HG03575 (cell line): ENCODE measurements at regions not wholly inside any gene's neighbourhood (a gene's known extent, or its start where the extent isn't known, plus 50 kb on each side); places are given as distances from the start of the nearest gene placed in this dataset.

Source experiments
- ATAC-seq: cut with Tn5 transposase; IDR thresholded peaks from one replicate; pipeline ENCODE4 v1.9.1; 2021; ENCODE audit not compliant: unreplicated experiment, insufficient number of reproducible peaks, low FRiP score; ENCODE audit errors: extremely low read depth

DNA sequence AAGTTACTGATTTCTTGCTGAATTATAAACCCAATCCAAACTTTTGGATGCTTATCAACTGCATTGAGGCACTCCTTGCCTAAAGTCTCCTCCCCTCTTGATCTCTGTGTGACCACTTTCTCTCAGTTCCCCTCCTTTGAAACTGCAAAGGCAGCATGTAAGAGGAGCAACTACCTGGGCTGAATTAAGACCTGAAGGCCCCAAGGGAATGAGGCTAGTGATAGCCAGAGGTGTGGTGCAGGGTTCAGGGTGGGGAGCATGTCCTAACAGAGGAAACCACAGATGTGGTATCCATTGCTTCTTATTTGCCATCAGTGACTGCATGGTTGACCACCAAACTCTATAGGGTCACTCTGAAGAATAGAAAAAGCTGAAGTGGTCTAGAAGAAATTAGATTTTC lies 557.9 kb downstream of the TNS1 start:
- ATAC-seq: peak; percentile 60

DNA sequence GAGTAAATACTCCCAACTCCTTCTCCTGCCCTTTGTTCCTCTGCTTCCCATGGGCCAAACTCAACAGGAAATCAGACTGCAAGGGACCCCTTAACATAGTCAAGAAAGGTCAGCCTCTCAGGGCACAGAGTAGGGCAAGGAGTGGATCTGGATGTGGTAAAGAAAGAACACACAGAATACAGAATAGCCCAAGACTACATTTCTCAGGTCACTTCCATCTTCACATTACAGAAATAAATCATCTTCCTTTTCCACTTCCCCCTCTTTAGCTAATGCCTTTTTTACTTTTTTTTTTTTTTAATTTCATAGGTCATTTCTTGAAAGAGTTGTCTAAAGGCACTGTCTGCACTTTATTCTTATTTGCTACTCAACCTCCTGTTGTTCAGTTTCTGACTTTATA lies 558.3 kb downstream of the TNS1 start:
- ATAC-seq: no peak

DNA sequence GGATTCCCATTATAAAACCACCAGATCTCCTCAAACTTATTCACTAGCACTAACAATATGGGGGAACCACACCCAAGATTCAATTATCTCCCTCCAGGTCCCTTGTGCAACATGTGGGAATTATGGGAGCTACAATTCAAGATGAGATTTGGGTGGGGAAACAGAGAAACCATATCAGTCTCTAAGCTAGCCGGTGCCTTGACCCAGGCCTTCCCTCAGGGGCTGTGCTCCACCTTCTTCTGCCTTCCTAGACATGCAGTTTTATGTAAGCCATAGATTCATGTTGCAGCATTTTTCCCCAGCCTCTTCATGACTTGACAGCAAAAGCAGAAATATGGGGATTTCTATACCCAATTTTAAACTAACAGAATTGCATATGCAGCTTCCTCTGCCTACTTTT lies 559.2 kb downstream of the TNS1 start:
- no peak for ATAC-seq

DNA sequence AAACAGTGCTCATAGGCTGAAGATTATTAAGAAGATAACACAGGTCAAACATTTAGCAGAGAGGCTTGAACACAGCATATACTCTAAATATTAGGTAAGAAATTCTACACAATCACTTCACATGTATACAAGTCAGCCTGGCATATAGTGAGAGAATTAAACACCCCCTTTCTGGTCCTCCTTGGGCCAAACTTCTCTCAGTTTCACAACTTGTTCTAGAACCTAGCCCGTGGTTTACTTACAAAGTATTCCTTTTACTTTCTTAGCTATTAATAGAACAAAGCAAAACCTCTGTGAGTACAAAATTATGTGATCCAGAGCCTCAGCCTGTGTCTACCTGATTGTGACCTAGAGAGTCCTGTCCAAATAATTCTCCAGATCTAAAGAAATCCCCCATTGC lies 562.8 kb downstream of the TNS1 start:
- peak; percentile 45 for ATAC-seq

DNA sequence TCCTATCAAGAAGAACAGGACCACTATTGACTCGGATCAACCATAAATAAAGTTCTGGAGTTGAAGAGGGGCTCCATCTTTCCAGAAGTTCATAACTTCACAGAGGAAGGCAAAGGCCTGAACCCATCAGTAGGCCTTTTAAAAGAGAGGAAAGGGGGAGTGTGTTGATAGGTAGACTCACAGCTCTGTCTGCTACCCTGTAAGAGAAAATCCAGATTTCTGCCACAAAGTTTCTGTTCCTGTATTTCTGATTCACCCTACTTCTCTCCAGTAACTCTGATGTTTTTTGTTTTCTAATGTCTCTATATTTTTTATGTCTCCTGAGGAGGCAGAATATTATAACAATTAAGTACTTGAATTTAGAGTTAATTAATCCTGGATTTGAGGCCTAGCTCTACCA lies 564.0 kb downstream of the TNS1 start:
- ATAC-seq: no peak

GRCh38 chr2:217438136-217438535 lies 564.7 kb downstream of the TNS1 start:
- no peak for ATAC-seq

- no peak for ATAC-seq
Measured at GRCh38 chr2:217437290-217437870, 565.4 kb downstream of the TNS1 start.

GRCh38 chr2:217436386-217436785 lies 566.4 kb downstream of the TNS1 start:
- ATAC-seq: no peak

GRCh38 chr2:217434180-217434975 lies 568.4 kb downstream of the TNS1 start:
- ATAC-seq: peak; percentile 82

DNA sequence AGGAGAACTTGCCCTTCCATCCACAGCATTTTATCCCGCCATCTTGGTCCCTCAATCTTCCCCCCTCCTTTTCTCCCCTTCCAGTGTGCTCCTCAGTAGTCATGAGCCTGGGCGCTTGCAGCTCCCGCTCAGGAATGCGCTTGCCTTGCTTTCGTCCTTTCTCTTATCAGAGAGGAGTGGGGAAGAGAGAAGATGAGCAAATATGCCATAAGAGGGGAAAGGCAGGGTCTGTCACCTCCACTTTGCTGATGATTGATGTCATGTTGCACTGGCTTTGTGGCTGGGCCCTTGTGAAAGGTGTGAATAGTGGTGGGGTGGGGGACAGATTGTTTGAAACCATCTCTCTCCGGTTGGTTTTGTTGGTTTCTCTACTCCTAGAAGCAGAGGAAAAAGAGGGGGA lies 569.3 kb downstream of the TNS1 start:
- no peak for ATAC-seq

GRCh38 chr2:217431577-217432269 lies 571.1 kb downstream of the TNS1 start:
- no peak for ATAC-seq

DNA sequence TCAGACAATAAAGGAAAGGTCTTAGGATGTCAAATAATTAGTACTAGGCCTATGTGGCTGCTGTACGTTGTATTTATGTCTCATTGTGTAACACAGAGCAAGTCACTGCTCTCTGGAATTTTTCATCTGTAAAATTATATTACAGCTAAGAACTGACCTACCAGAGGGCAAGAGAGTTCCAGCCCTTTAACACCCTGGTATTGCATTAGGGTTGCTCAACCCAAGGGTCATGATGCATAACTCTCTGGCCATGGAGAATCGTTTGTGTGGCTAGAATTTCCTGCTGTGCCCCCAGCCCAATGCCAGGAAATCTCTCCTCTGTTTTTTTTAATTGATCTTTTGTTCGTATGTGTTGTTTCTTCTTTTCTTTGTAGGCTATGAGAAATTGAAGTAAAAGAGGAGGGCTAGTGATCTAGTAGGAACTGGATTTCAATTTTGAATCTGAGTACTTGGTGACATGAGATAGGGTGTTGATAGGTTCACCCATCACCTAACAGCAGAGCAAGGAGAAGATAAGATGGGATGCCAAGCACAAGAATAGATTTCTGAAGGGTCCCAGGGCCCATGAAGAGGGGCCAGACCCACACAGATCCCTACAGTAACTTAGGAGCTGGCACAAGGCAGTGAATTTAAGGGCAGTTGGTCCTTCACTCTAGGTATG lies 571.2 kb upstream of the TNP1 start:
- ATAC-seq: no peak

GRCh38 chr2:217429981-217430500 lies 570.2 kb upstream of the TNP1 start:
- ATAC-seq: no peak

- no peak for ATAC-seq
Measured at GRCh38 chr2:217421834-217422233, 562.0 kb upstream of the TNP1 start.

DNA sequence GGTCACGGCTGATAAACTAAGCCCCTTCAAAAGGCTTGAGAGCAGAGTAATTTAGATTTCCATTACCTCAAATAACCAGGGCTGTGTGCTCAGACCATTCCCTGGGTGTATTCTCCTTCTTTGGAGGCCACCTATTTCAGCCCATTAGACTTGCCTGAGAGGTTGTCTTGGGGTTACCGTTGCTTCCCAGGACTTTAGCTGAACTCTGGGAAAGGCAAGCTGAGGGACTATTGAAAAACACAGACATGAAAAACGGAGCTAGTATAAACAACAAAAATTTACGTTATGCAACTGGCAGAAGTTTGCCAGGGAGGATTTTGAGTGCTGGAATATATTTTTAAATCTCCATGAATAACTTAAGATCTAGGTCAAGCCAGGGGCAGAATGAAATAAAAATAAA lies 561.0 kb upstream of the TNP1 start:
- ATAC-seq: no peak

GRCh38 chr2:217419055-217419671 lies 559.3 kb upstream of the TNP1 start:
- no peak for ATAC-seq

DNA sequence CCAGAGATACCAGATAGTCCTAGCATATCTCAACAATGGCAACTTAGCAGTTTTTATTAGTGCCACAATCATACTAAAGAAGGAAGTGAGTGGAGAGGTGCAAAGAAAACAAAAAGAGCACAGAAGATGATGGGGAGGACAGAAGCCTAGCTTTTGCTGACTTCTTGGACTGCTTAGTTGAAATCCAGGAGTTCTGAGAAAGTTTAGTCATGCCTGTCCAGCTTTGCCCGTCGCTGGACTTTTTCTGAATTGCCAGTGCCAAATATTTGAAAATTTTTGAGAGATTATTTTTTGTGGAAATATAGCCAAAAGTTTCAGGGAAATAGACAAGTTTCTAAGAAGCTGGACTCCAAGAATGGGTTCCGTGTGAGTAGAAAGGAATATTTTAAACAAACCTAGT lies 558.7 kb upstream of the TNP1 start:
- no peak for ATAC-seq

- ATAC-seq: no peak
Measured at GRCh38 chr2:217418090-217418489, 558.2 kb upstream of the TNP1 start.

GRCh38 chr2:217417536-217417935 lies 557.7 kb upstream of the TNP1 start:
- ATAC-seq: no peak
